Breast epithelium (tissue), 3 donors: ENCODE measurements at regions not wholly inside any gene's neighbourhood (a gene's known extent, or its start where the extent isn't known, plus 50 kb on each side); places are given as distances from the start of the nearest gene placed in this dataset.

ENCODE experiments used
- POLR2A ChIP-seq: fragments of 450-650 bp; IDR thresholded peaks from one replicate; pipeline ENCODE4 v1.6.1; 2016; ENCODE audit warnings: antibody characterized with exemption, mild to moderate bottlenecking, moderate library complexity
- TF ChIP-seq, protein P1 (sequence below), 3 donors: fragments of 450-650 bp; IDR thresholded peaks; one replicate each; pipeline ENCODE4 v1.5.1; 2016 to 2017; ENCODE audit warnings: antibody characterized with exemption in 3 of 3, mild to moderate bottlenecking in 3 of 3, moderate library complexity in 3 of 3

DNA sequence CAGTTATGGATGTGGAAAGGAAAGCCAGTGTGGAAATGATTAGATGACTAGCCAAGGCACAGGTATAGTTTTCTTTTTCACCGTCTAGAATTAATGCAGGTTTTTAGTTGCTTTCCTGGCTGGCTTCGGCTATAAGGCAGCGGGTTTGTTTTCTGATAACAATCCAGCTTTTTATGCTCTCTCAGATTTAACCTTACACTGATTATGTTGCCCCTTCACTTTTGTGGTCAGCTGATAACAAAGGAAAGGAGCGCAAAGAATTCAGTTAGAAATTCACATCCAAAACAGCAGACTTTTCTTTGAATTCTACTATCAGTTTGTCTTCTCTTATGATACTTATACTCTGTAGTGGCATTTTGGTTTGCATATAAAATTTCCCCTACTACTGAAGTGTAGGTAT is 94.2 kb upstream of the CENPE start:
- TF ChIP-seq, protein P1, sequence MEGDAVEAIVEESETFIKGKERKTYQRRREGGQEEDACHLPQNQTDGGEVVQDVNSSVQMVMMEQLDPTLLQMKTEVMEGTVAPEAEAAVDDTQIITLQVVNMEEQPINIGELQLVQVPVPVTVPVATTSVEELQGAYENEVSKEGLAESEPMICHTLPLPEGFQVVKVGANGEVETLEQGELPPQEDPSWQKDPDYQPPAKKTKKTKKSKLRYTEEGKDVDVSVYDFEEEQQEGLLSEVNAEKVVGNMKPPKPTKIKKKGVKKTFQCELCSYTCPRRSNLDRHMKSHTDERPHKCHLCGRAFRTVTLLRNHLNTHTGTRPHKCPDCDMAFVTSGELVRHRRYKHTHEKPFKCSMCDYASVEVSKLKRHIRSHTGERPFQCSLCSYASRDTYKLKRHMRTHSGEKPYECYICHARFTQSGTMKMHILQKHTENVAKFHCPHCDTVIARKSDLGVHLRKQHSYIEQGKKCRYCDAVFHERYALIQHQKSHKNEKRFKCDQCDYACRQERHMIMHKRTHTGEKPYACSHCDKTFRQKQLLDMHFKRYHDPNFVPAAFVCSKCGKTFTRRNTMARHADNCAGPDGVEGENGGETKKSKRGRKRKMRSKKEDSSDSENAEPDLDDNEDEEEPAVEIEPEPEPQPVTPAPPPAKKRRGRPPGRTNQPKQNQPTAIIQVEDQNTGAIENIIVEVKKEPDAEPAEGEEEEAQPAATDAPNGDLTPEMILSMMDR (IDR thresholded peaks at IDR 0.05) = no peak
- TF ChIP-seq POLR2A = no peak
